SJCRH30 (cell line): ENCODE measurements at regions not wholly inside any gene's neighbourhood (a gene's known extent, or its start where the extent isn't known, plus 50 kb on each side); places are given as distances from the start of the nearest gene placed in this dataset.
"Not testable (repeated sequence)": the region's sequence is repeated elsewhere in the genome, so short reads cannot be mapped to it uniquely, and the experiment has no call there.

Source experiments
- DNase-seq, 2 experiments: peaks; one replicate each; pipeline ENCODE4 v3.0.0-alpha.2; 2015 to 2020
- H3K27ac ChIP-seq: fragments of 250-450 bp; sonication (Bioruptor Pico); 2 replicates; pipeline ENCODE4 v1.5.1; 2020; ENCODE audit warnings: mild to moderate bottlenecking, moderate library complexity
- H3K27me3 ChIP-seq: fragments of 250-450 bp; sonication (Bioruptor Pico); 2 replicates; pipeline ENCODE4 v1.5.1; 2020; ENCODE audit warnings: mild to moderate bottlenecking, moderate library complexity
- H3K36me3 ChIP-seq: fragments of 250-450 bp; sonication (Bioruptor Pico); 2 replicates; pipeline ENCODE4 v1.5.1; 2020; ENCODE audit warnings: mild to moderate bottlenecking, moderate library complexity
- H3K4me1 ChIP-seq: fragments of 250-450 bp; sonication (Bioruptor Pico); 2 replicates; pipeline ENCODE4 v1.5.1; 2020; ENCODE audit warnings: mild to moderate bottlenecking, moderate library complexity
- H3K4me3 ChIP-seq: fragments of 250-450 bp; sonication (Bioruptor Pico); 2 replicates; pipeline ENCODE4 v1.5.1; 2020; ENCODE audit warnings: mild to moderate bottlenecking, moderate library complexity
- H3K9me3 ChIP-seq: fragments of 250-450 bp; sonication (Bioruptor Pico); replicated peaks from 2 replicates; pipeline ENCODE4 v1.5.1; 2020; ENCODE audit warnings: mild to moderate bottlenecking, moderate library complexity

DNA sequence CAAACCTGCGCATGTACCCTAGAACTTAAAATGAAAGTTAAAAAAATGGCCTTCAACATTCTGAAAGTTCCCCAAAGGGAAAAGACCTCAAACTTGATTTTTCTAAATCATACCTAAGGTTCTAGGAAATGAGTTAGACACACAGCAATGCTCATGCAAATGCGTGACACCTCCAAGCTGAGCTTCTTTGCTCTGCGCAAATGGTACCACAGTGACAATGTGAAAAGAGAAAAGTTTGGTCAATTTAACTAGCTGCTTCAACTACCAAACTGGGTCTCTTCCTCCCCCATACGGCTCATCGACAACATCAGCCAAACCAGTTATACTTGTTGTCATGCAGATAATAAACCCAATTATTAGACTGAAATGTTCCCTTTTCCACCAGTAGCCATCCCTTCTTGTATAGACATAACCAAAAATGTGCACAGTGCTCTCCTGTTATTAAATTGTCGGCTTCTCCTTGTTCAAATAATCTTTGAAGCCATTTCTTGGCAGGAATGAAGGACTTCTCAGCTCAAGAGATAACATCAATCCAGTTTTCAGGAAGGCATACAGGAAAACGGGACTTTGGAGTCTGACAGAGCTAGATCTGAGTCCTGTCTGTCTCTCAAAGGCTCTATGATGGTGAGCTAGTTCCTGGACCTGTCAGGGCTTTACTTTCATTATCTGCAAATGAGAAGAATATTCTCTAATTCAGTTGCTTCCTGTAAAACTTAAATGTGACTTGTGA, 185.6 kb upstream of the NR3C1 start:
- DNase-seq, result no peak
- H3K27ac ChIP-seq, result no peak overlapping the region
- no peaks in the 10 kb centered on the region for H3K9me3 ChIP-seq
- H3K4me1 ChIP-seq, result no peaks in the 10 kb centered on the region
- no peaks in the 10 kb centered on the region for H3K36me3 ChIP-seq
- H3K4me3 ChIP-seq, result no peak overlapping the region
- H3K27me3 ChIP-seq, result no peaks in the 10 kb centered on the region

DNA sequence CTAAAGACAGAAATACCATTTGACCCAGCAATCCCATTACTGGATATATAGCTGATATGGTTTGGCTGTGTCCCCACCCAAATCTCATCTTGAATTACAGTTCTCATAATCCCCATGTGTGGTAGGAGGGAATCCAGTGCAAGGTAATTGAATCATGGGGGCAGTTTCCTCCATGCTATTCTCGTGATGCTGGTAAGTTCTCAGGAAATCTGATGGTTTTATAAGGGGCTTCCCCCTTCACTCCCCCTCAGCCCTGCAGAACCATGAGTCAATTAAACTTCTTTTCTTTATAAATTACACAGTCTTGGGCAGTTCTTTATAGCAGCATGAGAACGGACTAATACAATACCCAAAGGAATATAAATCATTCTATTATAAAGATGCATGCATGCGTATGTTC, 184.6 kb upstream of the NR3C1 start:
- H3K4me3 ChIP-seq, H3K27ac ChIP-seq, H3K9me3 ChIP-seq, H3K36me3 ChIP-seq, H3K4me1 ChIP-seq, H3K27me3 ChIP-seq, DNase-seq: not testable (repeated sequence)

DNA sequence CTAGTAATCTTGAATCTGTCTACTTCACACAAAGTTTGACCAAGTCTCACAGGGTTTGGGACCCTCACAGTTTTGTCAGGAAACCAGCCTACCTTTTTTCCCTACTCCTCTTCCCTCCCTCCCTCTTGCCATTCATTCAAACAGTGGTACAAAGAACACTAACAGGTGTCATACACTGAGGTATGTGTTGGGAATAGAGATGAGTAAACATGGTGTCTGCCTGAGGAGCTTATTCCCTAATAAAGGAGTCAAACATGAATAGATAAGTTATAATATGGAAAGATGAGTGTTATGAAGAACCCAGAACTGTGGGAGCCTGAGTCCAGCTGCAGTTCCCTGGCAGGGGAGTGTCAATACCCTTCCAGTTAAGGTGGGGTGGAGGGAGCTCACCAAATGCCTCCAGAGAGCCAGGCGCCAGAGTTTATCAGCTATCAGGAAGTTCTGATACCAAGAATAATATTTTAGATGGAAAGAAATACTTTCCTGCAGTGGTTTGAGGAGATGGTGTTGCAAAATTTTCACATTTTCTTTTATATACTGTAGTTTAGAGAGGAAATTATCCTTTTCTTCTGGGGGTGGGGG, 183.4 kb upstream of the NR3C1 start:
- H3K27ac ChIP-seq, result no peak overlapping the region
- H3K36me3 ChIP-seq, result no peaks in the 10 kb centered on the region
- H3K9me3 ChIP-seq, result no peaks in the 10 kb centered on the region
- no peaks in the 10 kb centered on the region for H3K27me3 ChIP-seq
- no peak overlapping the region for H3K4me3 ChIP-seq
- H3K4me1 ChIP-seq, result no peaks in the 10 kb centered on the region
- no peak for DNase-seq

GRCh38 chr5:143585970-143586369, 182.5 kb upstream of the NR3C1 start:
- no peaks in the 10 kb centered on the region for H3K9me3 ChIP-seq
- H3K4me1 ChIP-seq, result no peaks in the 10 kb centered on the region
- no peaks in the 10 kb centered on the region for H3K27me3 ChIP-seq
- DNase-seq, result no peak
- H3K27ac ChIP-seq, result no peak overlapping the region
- no peak overlapping the region for H3K4me3 ChIP-seq
- H3K36me3 ChIP-seq, result no peaks in the 10 kb centered on the region

DNA sequence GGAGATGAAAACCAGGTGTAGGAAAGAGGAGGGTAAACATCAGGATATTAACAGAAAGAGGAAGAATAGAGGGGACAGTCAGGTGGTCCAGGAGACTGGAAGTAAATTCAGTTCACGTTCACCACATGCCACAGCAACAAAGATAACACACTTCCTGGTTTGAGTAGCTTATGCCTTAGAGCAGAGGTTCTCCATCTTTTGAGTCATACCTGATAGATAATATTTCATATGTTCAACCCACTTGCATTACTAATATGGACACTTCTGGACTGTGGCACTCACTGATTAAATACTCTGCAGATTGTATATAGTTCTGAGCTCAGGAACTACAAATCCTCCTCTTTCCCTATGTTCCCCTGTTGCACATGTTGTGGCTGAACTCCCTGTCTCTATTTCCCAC, 179.9 kb upstream of the NR3C1 start:
- Histone ChIP-seq H3K4me1 (no peaks in the 10 kb centered on the region), H3K36me3 (no peaks in the 10 kb centered on the region), H3K4me3 (no peak overlapping the region), H3K9me3 (no peaks in the 10 kb centered on the region), H3K27ac (no peak overlapping the region), H3K27me3 (no peaks in the 10 kb centered on the region)
- DNase-seq, result no peak

GRCh38 chr5:143582869-143583268, 179.4 kb upstream of the NR3C1 start:
- Histone ChIP-seq H3K4me3 (no peak overlapping the region), H3K4me1 (no peaks in the 10 kb centered on the region), H3K27me3 (no peaks in the 10 kb centered on the region), H3K36me3 (no peaks in the 10 kb centered on the region), H3K27ac (no peak overlapping the region), H3K9me3 (no peaks in the 10 kb centered on the region)
- DNase-seq, result no peak

DNA sequence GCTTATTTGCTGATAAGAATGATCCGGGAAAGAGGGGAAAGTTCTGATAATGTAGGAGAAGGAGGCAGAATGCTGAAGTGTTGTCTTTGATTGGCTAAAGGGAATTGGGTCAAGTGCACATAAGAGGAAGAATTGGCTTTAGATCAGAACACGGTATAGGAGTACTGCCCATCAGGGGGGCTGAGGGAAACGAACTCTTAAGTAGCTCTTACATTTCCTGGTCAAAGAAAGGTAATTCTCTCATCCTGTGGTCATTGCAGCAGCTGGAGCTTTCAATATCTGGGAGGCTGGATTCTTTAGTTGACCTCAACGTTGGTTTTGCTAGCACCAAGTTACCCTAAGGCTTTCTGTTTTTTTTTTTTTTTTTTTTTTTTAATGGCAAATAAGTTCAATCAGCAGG, 178.7 kb upstream of the NR3C1 start:
- H3K4me3 ChIP-seq, result no peak overlapping the region
- H3K9me3 ChIP-seq, result no peaks in the 10 kb centered on the region
- DNase-seq, result peak in 1 of 2 experiments; percentile 26
- no peaks in the 10 kb centered on the region for H3K4me1 ChIP-seq
- no peak overlapping the region for H3K27ac ChIP-seq
- H3K27me3 ChIP-seq, result no peaks in the 10 kb centered on the region
- no peaks in the 10 kb centered on the region for H3K36me3 ChIP-seq

DNA sequence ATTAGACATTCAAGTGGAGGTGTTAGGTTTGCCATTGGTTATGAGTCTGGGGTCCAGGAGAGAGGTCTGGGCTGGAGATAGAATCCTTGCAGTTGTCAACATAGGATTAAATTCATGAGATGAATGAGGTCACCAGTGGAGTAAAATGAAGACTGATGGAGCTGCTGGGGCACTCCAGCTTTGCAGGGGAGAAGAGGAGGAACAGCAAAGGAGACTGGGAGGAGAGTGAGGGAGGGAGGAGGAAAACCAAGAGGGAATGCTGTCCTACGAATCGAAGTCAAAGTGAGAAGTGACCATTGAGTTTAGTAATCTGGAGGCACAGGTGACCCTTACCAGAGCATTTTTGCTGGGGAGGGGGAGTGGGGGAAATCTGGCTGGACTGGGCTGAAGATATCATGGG, 178.2 kb upstream of the NR3C1 start:
- no peak overlapping the region for H3K4me3 ChIP-seq
- no peaks in the 10 kb centered on the region for H3K4me1 ChIP-seq
- H3K36me3 ChIP-seq, result no peaks in the 10 kb centered on the region
- H3K27ac ChIP-seq, result no peak overlapping the region
- no peak for DNase-seq
- no peaks in the 10 kb centered on the region for H3K27me3 ChIP-seq
- H3K9me3 ChIP-seq, result no peaks in the 10 kb centered on the region

GRCh38 chr5:143581147-143581546, 177.7 kb upstream of the NR3C1 start:
- Histone ChIP-seq H3K27ac (no peak overlapping the region), H3K4me1 (no peaks in the 10 kb centered on the region), H3K9me3 (no peaks in the 10 kb centered on the region), H3K4me3 (no peak overlapping the region), H3K27me3 (no peaks in the 10 kb centered on the region), H3K36me3 (no peaks in the 10 kb centered on the region)
- DNase-seq, result no peak

DNA sequence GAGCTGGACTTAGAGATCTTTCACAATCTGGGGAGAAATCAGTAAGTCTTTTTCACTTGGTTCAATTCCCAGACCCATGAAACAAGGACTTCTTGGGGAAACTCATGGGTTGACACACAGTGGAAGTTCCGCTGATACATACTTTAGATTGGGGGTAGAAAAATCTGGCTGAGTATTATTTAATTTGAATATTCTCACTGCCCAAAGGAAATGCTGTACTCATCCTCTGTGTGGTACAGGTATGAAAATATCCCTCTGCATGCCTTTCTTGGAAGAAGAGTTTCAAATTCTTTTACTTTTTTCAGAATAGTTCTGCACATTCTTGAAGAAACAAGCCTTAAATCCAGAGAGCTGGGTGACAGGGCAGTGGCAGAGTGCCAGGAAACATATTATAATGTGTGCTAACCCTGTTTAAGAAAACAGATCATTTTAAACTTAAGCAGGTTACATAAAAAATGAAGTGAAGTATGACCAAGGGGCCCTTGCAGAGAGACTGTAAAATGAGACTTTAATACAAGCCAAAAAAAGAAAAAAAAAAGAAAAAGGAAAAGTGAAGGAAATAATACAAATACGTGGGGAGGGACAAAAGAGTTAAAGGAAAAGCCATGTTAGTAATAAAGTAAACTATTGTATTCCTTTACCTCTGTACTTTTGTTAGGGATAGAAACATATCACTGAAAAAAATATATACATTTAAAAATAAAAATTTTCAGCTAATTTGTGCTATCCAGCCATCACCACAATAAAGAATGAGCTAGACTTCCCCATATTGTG, 173.4 kb upstream of the NR3C1 start:
- H3K27ac ChIP-seq, result no peak overlapping the region
- no peak for DNase-seq
- no peak overlapping the region for H3K4me3 ChIP-seq

GRCh38 chr5:143575286-143575685, 171.8 kb upstream of the NR3C1 start:
- DNase-seq, result no peak
- Histone ChIP-seq H3K4me1 (no peaks in the 10 kb centered on the region), H3K27me3 (0 out of 2 replicates have a peak, but pooled peaks cover 3% of the 10 kb centered on the region), H3K27ac (no peak overlapping the region), H3K36me3 (no peaks in the 10 kb centered on the region), H3K4me3 (no peak overlapping the region), H3K9me3 (no peaks in the 10 kb centered on the region)

More for the DNA sequence above, 173.4 kb upstream of the NR3C1 start:
- Histone ChIP-seq H3K9me3 (no peaks in the 10 kb centered on the region), H3K27me3 (0 out of 2 replicates have a peak, but pooled peaks cover 3% of the 10 kb centered on the region), H3K4me1 (no peaks in the 10 kb centered on the region), H3K36me3 (no peaks in the 10 kb centered on the region)

GRCh38 chr5:143574236-143574635, 170.8 kb upstream of the NR3C1 start:
- no peaks in the 10 kb centered on the region for H3K9me3 ChIP-seq
- H3K4me1 ChIP-seq, result no peaks in the 10 kb centered on the region
- H3K36me3 ChIP-seq, result no peaks in the 10 kb centered on the region
- DNase-seq, result no peak
- no peak overlapping the region for H3K27ac ChIP-seq
- H3K27me3 ChIP-seq, result 0 out of 2 replicates have a peak, but pooled peaks cover 3% of the 10 kb centered on the region
- no peak overlapping the region for H3K4me3 ChIP-seq

DNA sequence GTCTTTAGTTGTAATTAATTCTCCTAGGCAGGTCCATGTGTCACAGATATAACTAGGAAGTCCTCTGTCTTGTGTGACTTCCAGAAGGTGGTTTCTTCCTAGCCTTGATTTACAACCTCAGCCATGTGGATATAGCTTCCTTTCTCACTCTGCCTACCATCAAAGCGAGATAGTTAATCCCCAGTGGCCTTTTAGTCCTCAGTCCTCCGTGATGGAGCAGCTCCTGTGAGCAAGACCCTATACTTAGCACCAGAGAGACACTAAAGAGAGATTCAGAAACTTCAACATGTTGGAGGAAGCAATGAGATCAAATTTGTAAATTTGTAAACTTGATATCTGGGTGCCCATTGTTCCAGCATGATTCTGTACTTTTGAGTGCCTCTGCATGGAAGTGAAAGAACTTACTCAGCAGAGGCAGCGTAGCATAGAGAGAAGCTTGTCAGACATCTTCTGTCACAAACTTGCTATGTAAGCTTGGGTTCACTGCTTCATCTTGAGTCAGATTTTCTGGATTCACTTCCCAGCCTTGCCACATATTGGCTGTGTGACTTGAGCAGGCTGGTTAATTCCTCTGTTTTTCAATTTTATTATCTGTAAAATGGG, 170.2 kb upstream of the NR3C1 start:
- no peaks in the 10 kb centered on the region for H3K36me3 ChIP-seq
- no peak for DNase-seq
- no peak overlapping the region for H3K27ac ChIP-seq
- 0 out of 2 replicates have a peak, but pooled peaks cover 3% of the 10 kb centered on the region for H3K27me3 ChIP-seq
- no peaks in the 10 kb centered on the region for H3K9me3 ChIP-seq
- H3K4me3 ChIP-seq, result no peak overlapping the region
- no peaks in the 10 kb centered on the region for H3K4me1 ChIP-seq

GRCh38 chr5:143572671-143573070, 169.2 kb upstream of the NR3C1 start:
- Histone ChIP-seq H3K4me1 (no peaks in the 10 kb centered on the region), H3K36me3 (no peaks in the 10 kb centered on the region), H3K27ac (no peak overlapping the region), H3K27me3 (0 out of 2 replicates have a peak, but pooled peaks cover 3% of the 10 kb centered on the region), H3K9me3 (no peaks in the 10 kb centered on the region), H3K4me3 (no peak overlapping the region)
- DNase-seq, result no peak
